WI38 (cell line): ENCODE measurements at regions not wholly inside any gene's neighbourhood (a gene's known extent, or its start where the extent isn't known, plus 50 kb on each side); places are given as distances from the start of the nearest gene placed in this dataset.
A peak's percentile ranks its signal among the peaks of the same experiment; 100 is the strongest.
"Not testable (repeated sequence)": the region's sequence is repeated elsewhere in the genome, so short reads cannot be mapped to it uniquely, and the experiment has no call there.

ENCODE experiments used
- H3K4me3 ChIP-seq: 2 replicates; pipeline ENCODE4 v1.5.1; 2011; ENCODE audit warnings: low read depth, mild to moderate bottlenecking, control low read depth, low read length
- TF ChIP-seq, protein P1 (sequence below): IDR thresholded peaks from 2 replicates; pipeline ENCODE4 v1.5.1; 2012; ENCODE audit warnings: low read depth, mild to moderate bottlenecking, control low read depth, low read length

DNA sequence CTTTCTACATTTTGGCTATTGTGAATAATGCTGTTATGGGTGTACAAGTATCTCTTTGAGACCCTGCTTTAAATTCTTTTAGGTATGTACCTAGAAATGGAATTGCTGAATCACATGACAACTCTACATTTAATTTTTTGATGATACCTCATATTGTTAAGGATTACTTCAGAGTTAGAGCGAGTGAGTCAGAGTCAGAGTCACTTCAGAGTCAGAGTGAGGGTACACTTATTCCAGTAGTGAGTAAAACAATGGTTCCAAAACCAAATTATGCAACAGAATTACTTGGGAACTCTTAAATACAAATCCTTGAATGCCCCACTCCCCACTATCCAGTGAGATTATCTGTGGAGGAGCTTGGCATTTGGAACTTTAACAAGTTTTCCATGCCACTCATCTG lies 50.3 kb upstream of the SNRK start:
- TF ChIP-seq, protein P1, sequence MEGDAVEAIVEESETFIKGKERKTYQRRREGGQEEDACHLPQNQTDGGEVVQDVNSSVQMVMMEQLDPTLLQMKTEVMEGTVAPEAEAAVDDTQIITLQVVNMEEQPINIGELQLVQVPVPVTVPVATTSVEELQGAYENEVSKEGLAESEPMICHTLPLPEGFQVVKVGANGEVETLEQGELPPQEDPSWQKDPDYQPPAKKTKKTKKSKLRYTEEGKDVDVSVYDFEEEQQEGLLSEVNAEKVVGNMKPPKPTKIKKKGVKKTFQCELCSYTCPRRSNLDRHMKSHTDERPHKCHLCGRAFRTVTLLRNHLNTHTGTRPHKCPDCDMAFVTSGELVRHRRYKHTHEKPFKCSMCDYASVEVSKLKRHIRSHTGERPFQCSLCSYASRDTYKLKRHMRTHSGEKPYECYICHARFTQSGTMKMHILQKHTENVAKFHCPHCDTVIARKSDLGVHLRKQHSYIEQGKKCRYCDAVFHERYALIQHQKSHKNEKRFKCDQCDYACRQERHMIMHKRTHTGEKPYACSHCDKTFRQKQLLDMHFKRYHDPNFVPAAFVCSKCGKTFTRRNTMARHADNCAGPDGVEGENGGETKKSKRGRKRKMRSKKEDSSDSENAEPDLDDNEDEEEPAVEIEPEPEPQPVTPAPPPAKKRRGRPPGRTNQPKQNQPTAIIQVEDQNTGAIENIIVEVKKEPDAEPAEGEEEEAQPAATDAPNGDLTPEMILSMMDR = no peak
- H3K4me3 ChIP-seq = no peak overlapping the region

DNA sequence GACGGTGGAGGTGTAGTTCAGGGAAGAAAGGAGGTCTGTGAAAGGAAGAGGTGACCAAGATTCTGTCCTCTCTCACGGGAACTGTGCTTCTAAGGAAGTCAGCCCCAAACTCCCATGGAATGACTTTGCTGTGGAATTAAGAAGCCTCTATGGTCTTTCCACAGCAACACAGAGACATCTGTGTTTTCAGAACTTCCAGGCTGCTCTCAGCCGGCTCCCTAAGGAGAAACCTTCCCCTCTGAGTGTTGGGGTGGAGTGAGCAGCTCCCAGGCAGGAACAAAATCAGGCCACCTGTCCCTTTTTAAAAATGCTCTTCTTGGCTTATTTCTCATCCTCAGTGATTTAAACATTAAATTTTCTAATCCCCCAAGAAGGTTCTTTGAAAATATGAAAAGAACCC lies 53.3 kb upstream of the SNRK start:
- H3K4me3 ChIP-seq = no peak overlapping the region
- TF ChIP-seq, protein P1 = no peak

DNA sequence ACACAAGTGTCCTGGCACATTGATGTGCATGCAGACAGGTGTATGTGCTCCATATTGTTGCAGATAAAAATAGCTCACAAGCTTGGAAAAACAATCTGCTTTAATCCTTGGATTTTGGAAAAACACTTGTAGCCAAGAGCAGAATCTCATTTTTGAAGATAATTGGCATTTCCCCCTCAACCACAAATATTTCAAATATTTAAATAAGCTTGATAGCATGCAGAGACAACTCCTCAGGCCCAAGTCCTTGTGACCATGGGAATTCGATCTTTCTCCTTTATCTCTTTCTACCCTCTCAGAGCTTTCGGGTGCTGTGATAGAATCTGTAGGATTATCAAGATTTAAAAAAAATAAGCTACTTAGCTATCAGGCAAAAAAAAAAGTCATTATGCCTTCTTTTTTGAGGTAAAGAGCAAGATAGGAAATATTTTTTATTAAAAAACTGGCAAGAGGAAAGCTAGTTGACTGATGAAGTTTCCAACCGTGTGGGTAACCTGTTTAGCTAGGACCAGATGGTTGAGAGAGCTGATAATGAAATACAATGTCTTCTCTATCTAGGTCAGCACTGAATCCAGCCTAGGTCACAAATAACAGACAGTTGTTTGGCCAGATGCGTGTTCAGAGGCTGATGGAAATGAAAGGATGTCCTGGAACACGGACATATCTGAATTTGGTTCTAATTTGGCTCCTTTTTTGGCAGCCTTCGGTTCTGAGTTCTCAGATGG lies 54.9 kb upstream of the SNRK start:
- H3K4me3 ChIP-seq = no peak overlapping the region
- TF ChIP-seq, protein P1 = no peak

DNA sequence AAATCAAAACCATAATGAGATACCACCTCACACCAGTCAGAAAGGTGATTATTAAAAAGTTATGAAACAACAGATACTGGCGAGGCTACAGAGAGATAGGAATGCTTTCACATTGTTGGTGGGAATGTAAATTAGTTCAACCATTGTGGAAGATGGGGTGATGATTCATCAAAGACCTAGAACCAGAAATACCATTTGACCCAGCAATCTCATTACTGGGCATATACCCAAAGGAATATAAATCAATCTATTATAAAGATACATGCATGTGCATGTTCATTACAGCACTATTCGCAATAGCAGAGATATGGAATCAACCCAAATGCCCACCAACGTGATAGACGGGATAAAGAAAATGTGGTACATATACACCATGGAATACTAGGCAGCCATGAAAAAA lies 56.5 kb upstream of the SNRK start:
- H3K4me3 ChIP-seq = not testable (repeated sequence)

DNA sequence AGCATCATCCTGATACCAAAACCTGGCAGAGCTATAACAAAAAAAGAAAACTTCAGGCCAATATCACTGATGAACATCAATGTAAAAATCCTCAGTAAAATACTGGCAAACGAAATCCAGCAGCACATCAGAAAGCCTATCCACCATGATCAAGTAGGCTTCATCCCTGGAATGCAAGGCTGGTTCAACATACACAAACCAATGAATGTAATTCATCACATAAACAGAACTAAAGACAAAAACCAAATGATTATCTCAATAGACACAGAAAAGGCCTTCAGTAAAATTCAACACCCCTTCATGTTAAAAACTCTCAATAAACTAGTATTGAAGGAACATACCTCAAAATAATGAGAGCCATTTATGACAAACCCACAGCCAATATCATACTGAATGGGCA lies 58.7 kb upstream of the SNRK start:
- H3K4me3 ChIP-seq = not testable (repeated sequence)

DNA sequence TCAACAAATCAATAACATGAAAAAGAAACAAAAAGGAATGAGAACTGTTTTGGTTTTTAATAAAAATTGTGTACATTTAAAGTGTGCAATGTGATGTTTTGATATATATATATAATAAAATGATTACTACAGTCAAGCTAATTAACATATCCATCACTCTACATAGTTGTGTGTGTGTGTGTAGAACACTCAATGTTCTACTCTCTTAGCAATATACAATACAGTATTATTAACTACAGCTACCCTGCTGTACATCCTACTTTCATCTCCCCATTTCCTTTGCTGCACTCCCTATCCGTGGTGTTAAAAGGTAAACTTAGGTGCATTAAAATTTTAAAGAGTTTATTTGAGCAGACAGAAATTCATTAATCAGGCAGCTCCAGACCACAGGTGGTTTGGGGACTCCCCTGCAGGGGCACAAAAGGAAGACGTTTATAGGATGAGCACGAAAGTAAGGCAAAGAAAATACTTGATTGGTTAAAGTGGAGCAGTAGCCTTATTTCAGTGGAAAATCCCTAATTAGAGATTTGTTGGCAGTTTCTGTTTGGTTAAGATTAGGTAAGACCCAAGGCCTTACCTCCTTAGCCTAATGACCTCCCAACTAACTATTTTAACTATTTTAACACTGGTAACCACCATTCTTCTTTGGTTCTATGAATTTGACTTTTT lies 61.8 kb upstream of the SNRK start:
- TF ChIP-seq, protein P1 = no peak
- H3K4me3 ChIP-seq = no peak overlapping the region

DNA sequence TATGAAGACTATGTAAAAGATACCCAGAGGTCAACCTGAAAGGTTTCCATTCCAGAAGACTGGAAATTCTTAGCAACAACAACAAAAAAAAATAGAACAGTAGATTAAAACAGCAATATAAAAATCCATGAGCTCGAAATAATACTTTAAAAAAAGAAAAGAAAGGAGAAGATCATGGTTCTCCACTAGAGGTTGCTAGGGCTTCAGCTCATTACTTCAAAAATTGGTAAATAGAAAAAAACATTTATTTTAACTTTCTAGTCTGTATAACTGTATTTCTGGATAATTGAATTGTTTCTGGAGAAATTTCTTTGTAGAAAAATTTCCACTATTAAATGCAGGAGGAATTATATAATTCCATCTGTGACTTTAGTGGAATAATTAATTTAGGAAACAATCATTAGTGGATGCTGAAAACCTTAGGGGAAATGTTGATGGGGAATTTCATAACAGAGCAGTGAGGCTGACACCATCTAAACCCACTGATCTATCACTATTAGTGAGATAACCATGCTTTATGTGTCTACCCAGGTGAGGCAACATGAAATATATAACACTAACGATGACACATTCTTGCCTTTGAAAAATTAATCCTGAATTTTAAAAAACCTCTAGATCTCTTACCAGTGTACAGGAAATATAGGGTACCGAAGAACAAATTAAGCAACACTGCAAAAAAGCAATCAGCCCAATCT lies 62.5 kb upstream of the SNRK start:
- no peak overlapping the region for H3K4me3 ChIP-seq
- TF ChIP-seq, protein P1 = peak; percentile 14; the same call in 1 of the 2 replicates

DNA sequence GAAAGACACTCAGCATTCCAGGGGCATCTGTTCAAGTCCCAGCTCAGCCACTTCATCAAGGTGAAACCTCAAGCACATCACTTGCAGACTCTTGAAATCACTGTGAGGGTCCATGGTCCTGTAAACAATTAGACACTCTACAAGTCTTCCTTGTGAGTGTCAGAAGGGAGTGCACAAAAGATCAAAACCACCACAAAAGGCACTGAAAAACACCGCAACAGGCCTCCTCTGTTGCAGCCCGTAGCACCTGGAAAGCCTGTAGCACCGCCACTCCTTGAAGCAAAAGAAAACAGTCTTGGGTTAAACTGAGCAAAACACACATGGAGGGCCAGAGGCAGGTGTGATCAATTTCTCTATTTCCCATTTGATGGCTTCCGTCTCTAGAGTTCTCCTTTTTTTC lies 63.8 kb upstream of the SNRK start:
- TF ChIP-seq, protein P1 = no peak
- H3K4me3 ChIP-seq = no peak overlapping the region
